GM19397 (cell line): ENCODE measurements at regions not wholly inside any gene's neighbourhood (a gene's known extent, or its start where the extent isn't known, plus 50 kb on each side); places are given as distances from the start of the nearest gene placed in this dataset.
"Not testable (repeated sequence)": the region's sequence is repeated elsewhere in the genome, so short reads cannot be mapped to it uniquely, and the experiment has no call there.

Experiments
- ATAC-seq: cut with Tn5 transposase; IDR thresholded peaks from one replicate; pipeline ENCODE4 v1.9.1; 2021; ENCODE audit warnings: mild to moderate bottlenecking, moderate library complexity; ENCODE audit not compliant: unreplicated experiment

- ATAC-seq: no peak
Measured at GRCh38 chr3:182124716-182125115, 413.0 kb downstream of the SOX2 start.

- no peak for ATAC-seq
Measured at GRCh38 chr3:182129740-182130139, 418.0 kb downstream of the SOX2 start.

- no peak for ATAC-seq
Measured at GRCh38 chr3:182133752-182134151, 422.0 kb downstream of the SOX2 start.

GRCh38 chr3:182135056-182135455 is 423.3 kb downstream of the SOX2 start:
- ATAC-seq: no peak

- no peak for ATAC-seq
Measured at GRCh38 chr3:182136008-182136910, 424.5 kb downstream of the SOX2 start.

- ATAC-seq: no peak
Measured at GRCh38 chr3:182138393-182138792, 426.7 kb downstream of the SOX2 start.

GRCh38 chr3:182139627-182140357 is 428.1 kb downstream of the SOX2 start:
- no peak for ATAC-seq

- no peak for ATAC-seq
Measured at GRCh38 chr3:182142928-182143327, 431.2 kb downstream of the SOX2 start.

- no peak for ATAC-seq
Measured at GRCh38 chr3:182143903-182144302, 432.2 kb downstream of the SOX2 start.

GRCh38 chr3:182148360-182148759 is 436.6 kb downstream of the SOX2 start:
- no peak for ATAC-seq

- ATAC-seq: no peak
Measured at GRCh38 chr3:182149594-182149993, 437.9 kb downstream of the SOX2 start.

GRCh38 chr3:182156326-182156725 is 444.6 kb downstream of the SOX2 start:
- not testable (repeated sequence) for ATAC-seq

- ATAC-seq: no peak
Measured at GRCh38 chr3:182165234-182165633, 453.5 kb downstream of the SOX2 start.

GRCh38 chr3:182172534-182172933 is 460.8 kb downstream of the SOX2 start:
- no peak for ATAC-seq

- no peak for ATAC-seq
Measured at GRCh38 chr3:182178488-182179200, 466.9 kb downstream of the SOX2 start.

- no peak for ATAC-seq
Measured at GRCh38 chr3:182179631-182180030, 467.9 kb downstream of the SOX2 start.

GRCh38 chr3:182180654-182181385 is 469.1 kb downstream of the SOX2 start:
- ATAC-seq: no peak

GRCh38 chr3:182182531-182182968 is 470.8 kb downstream of the SOX2 start:
- no peak for ATAC-seq

GRCh38 chr3:182183716-182184430 is 472.1 kb downstream of the SOX2 start:
- ATAC-seq: no peak

GRCh38 chr3:182185313-182185712 is 473.6 kb downstream of the SOX2 start:
- no peak for ATAC-seq
